Calu3 (cell line): ENCODE measurements at regions not wholly inside any gene's neighbourhood (a gene's known extent, or its start where the extent isn't known, plus 50 kb on each side); places are given as distances from the start of the nearest gene placed in this dataset.

ENCODE experiments used
- BruUV-seq: library from RNA; stranded (reverse); fragments of 400-500 nt; replicated peaks from 2 replicates; lab custom pipeline; 2021; lab: Mats Ljungman, UMichigan
- CTCF ChIA-PET: fragments of 300-600 bp; sonication (Branson Sonifier 250); formaldehyde crosslinking; loops from one replicate; lab custom pipeline; 2022; ENCODE audit warnings: antibody characterized with exemption; lab: Charles Lee
- DNase-seq: peaks from one replicate; pipeline ENCODE4 v3.0.0; 2022
- H3K27ac Mint-ChIP-seq: one replicate; pipeline ENCODE4 v1.8.0; 2022; ENCODE audit warnings: mixed read lengths; ENCODE audit not compliant: unreplicated experiment
- H3K27me3 Mint-ChIP-seq: one replicate; pipeline ENCODE4 v1.8.0; 2022; ENCODE audit warnings: mixed read lengths; ENCODE audit not compliant: unreplicated experiment
- H3K36me3 Mint-ChIP-seq: one replicate; pipeline ENCODE4 v1.8.0; 2022; ENCODE audit warnings: mild to moderate bottlenecking, moderate library complexity, mixed read lengths; ENCODE audit not compliant: insufficient read depth, unreplicated experiment
- H3K4me1 Mint-ChIP-seq: one replicate; pipeline ENCODE4 v1.8.0; 2022; ENCODE audit warnings: mild to moderate bottlenecking, low read depth, mixed read lengths; ENCODE audit not compliant: unreplicated experiment
- H3K4me3 Mint-ChIP-seq: one replicate; pipeline ENCODE4 v1.8.0; 2022; ENCODE audit warnings: mild to moderate bottlenecking, low read depth, moderate library complexity, mixed read lengths; ENCODE audit not compliant: unreplicated experiment
- H3K9me3 Mint-ChIP-seq: one replicate; pipeline ENCODE4 v1.8.0; 2022; ENCODE audit warnings: low read depth, mixed read lengths; ENCODE audit not compliant: unreplicated experiment
- intact Hi-C: fragments of 100-400 bp; cut with micrococcal nuclease; formaldehyde crosslinking; loops from one replicate; pipeline ENCODE4 v1.10.0; 2022; ENCODE audit not compliant: unreplicated experiment
- TF ChIP-seq, protein P1 (sequence below): fragments of 200-600 bp; IDR thresholded peaks from one replicate; pipeline ENCODE4 v1.8.0; 2022; ENCODE audit warnings: antibody characterized with exemption; ENCODE audit not compliant: unreplicated experiment

DNA sequence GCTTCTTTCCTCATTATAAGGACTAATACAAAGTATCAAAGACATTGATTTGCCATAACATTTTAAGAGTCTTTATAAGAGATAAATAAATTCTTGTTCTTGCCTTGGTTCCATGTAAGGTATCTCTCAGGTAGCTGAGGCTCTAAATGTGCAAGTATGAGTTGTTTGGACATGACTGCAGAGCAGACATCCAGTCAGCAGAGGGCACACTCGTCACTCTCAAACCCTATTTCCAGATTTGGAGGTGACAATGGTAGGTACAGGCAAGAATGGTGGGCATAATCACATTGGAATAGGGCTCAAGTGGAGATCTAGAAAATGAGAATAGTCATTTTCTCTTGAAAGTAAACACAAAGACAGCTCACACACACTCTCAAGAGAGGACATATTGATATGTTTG, 133.3 kb upstream of the ZIC3 start:
- H3K4me1 Mint-ChIP-seq: no peaks in the 10 kb centered on the region
- CTCF ChIA-PET: no interaction called here
- DNase-seq: no peak
- H3K27ac Mint-ChIP-seq: no peak overlapping the region
- H3K4me3 Mint-ChIP-seq: no peak overlapping the region
- H3K9me3 Mint-ChIP-seq: peaks cover 21% of the 10 kb centered on the region
- BruUV-seq: no TSS peak
- intact Hi-C loops: no loop called here
- H3K36me3 Mint-ChIP-seq: no peaks in the 10 kb centered on the region
- no peaks in the 10 kb centered on the region for H3K27me3 Mint-ChIP-seq
- TF ChIP-seq, protein P1, sequence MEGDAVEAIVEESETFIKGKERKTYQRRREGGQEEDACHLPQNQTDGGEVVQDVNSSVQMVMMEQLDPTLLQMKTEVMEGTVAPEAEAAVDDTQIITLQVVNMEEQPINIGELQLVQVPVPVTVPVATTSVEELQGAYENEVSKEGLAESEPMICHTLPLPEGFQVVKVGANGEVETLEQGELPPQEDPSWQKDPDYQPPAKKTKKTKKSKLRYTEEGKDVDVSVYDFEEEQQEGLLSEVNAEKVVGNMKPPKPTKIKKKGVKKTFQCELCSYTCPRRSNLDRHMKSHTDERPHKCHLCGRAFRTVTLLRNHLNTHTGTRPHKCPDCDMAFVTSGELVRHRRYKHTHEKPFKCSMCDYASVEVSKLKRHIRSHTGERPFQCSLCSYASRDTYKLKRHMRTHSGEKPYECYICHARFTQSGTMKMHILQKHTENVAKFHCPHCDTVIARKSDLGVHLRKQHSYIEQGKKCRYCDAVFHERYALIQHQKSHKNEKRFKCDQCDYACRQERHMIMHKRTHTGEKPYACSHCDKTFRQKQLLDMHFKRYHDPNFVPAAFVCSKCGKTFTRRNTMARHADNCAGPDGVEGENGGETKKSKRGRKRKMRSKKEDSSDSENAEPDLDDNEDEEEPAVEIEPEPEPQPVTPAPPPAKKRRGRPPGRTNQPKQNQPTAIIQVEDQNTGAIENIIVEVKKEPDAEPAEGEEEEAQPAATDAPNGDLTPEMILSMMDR: no peak

DNA sequence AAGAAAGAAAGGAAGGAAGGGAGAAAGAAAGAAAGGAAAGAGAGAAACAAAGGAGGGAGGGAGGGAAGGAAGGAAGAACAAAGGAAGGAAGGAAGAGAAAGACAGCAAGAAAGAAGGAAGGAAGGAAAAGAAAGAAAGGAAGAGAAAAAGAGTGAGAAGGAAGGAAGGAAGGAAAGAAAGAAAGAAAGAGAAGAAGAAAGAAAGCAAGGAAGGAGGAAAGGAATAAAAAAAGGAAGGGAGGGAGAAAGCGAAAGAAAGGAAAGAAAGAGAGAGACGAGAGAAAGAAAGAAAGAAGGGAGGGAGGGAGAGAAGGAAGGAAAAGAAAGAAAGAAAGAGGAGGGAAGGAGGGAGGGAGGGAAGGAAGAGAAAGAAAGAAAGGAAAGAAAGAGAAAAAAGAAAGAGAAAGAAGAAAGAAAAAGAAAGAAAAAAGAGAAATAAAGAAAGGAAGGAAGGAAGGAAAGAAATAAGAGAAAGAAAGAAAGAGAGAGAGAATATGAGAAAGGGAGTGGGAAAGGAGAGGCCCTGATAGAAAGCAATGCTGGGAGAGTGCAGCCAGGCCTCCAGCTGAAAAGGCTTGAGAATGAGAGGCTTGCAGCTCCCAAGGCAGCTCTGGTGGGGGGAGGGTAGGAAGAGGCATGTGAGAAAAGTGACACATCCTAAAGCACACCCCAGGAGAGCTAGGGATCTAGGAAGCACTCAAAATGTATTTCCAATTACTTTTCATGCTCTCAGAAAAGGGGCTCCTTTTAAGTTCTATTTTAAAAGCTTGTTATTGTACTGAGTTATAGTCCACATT, 134.0 kb upstream of the ZIC3 start:
- H3K27me3 Mint-ChIP-seq: no peaks in the 10 kb centered on the region
- H3K4me3 Mint-ChIP-seq: no peak overlapping the region
- TF ChIP-seq, protein P1: no peak
- no peak overlapping the region for H3K27ac Mint-ChIP-seq
- CTCF ChIA-PET: no interaction called here
- intact Hi-C loops: no loop called here
- BruUV-seq: no TSS peak
- H3K4me1 Mint-ChIP-seq: no peaks in the 10 kb centered on the region
- H3K9me3 Mint-ChIP-seq: peaks cover 21% of the 10 kb centered on the region
- no peak for DNase-seq
- no peaks in the 10 kb centered on the region for H3K36me3 Mint-ChIP-seq

DNA sequence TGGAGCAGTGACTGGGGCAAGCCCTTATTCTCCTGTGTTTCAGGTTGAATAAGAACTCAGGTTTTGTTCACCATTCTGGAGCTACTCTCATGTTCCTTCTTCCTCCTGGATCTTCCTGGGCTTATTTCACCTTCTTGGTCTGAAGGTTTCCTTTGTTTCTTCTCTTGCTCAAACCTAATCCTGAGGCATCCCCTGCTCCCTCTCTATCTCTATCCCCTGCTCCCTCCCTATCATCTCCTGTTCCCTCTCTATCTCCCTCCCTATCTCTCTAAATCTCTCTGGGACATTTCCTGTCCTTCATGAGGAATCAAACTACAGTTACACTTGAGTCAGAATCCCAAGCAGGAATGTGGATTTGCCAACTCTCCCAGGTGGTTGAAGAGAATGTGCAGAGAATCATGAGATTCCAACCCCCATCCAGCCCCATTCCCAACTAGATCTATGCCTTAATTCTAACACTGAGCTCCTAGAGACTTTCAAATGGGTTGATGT, 134.9 kb upstream of the ZIC3 start:
- no peak for DNase-seq
- H3K9me3 Mint-ChIP-seq: peaks cover 16% of the 10 kb centered on the region
- H3K27me3 Mint-ChIP-seq: no peaks in the 10 kb centered on the region
- no peak overlapping the region for H3K4me3 Mint-ChIP-seq
- TF ChIP-seq, protein P1: no peak
- H3K36me3 Mint-ChIP-seq: no peaks in the 10 kb centered on the region
- no TSS peak for BruUV-seq
- intact Hi-C loops: no loop called here
- H3K27ac Mint-ChIP-seq: no peak overlapping the region
- CTCF ChIA-PET: no interaction called here
- no peaks in the 10 kb centered on the region for H3K4me1 Mint-ChIP-seq

DNA sequence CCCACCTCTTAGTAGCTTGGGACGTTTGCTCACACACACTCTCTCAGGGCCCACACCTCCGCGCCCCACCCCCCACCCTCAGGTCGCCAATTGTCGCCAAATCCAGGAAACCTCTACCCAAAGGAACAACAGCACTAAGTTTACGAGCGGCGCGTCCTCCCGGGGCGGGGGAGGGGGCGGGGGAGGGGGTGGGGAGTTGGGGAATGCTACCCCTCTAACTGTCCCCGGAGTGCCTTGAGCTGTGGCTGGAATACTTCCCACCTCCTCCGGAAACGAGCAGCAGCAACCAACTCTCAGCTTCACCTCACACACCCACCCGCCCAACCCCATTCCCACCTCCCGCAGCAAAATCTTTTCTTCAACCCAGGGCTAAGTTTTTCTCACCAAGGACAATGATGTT, 135.6 kb upstream of the ZIC3 start:
- Mint-ChIP-seq H3K4me3 (no peak overlapping the region), H3K27ac (no peak overlapping the region)
- no TSS peak for BruUV-seq

More for the DNA sequence above, 135.6 kb upstream of the ZIC3 start:
- H3K27me3 Mint-ChIP-seq: no peaks in the 10 kb centered on the region
- TF ChIP-seq, protein P1: no peak
- intact Hi-C loops: no loop called here
- no peak for DNase-seq
- CTCF ChIA-PET: no interaction called here
- peaks cover 13% of the 10 kb centered on the region for H3K9me3 Mint-ChIP-seq
- H3K4me1 Mint-ChIP-seq: no peaks in the 10 kb centered on the region
- H3K36me3 Mint-ChIP-seq: no peaks in the 10 kb centered on the region
